Neural progenitor cell (in vitro differentiated cells): ENCODE measurements at regions not wholly inside any gene's neighbourhood (a gene's known extent, or its start where the extent isn't known, plus 50 kb on each side); places are given as distances from the start of the nearest gene placed in this dataset.

Experiments
- DNase-seq: peaks from one replicate; pipeline ENCODE4 v3.0.0-alpha.2; 2016; ENCODE audit warnings: low spot score
- H2AFZ ChIP-seq: fragments of 200-600 bp; sonication (generic); replicated peaks from 2 replicates; pipeline ENCODE4 v1.6.1; 2016; ENCODE audit warnings: antibody characterized with exemption
- H3F3A ChIP-seq: fragments of 200-600 bp; sonication (generic); 2 replicates; pipeline ENCODE4 v1.6.1; 2016; ENCODE audit warnings: antibody characterized with exemption, low read depth
- H3K27ac ChIP-seq: fragments of 200-600 bp; sonication (generic); 2 replicates; pipeline ENCODE4 v1.5.1; 2016; ENCODE audit warnings: mild to moderate bottlenecking
- H3K27me3 ChIP-seq: fragments of 200-600 bp; sonication (generic); 2 replicates; pipeline ENCODE4 v1.6.1; 2016; ENCODE audit warnings: mild to moderate bottlenecking, moderate library complexity
- H3K36me3 ChIP-seq: fragments of 200-600 bp; sonication (generic); 2 replicates; pipeline ENCODE4 v1.5.1; 2016
- H3K4me1 ChIP-seq: fragments of 200-600 bp; sonication (generic); 2 replicates; pipeline ENCODE4 v1.6.1; 2016; ENCODE audit warnings: mixed run types
- H3K4me2 ChIP-seq: fragments of 200-600 bp; sonication (generic); 2 replicates; pipeline ENCODE4 v1.6.1; 2016
- H3K4me3 ChIP-seq: fragments of 200-600 bp; sonication (generic); 2 replicates; pipeline ENCODE4 v1.5.1; 2016
- H3K79me2 ChIP-seq: fragments of 200-600 bp; sonication (generic); 2 replicates; pipeline ENCODE4 v1.6.1; 2016; ENCODE audit warnings: low read depth
- H3K9ac ChIP-seq: fragments of 200-600 bp; sonication (generic); 2 replicates; pipeline ENCODE4 v1.6.1; 2016
- H3K9me3 ChIP-seq: fragments of 200-600 bp; sonication (generic); 2 replicates; pipeline ENCODE4 v1.5.1; 2016; ENCODE audit warnings: low read depth
- H4K20me1 ChIP-seq: fragments of 200-600 bp; sonication (generic); 2 replicates; pipeline ENCODE4 v1.6.1; 2016; ENCODE audit warnings: low read depth
- H3K27ac Mint-ChIP-seq: 3 replicates; pipeline ENCODE4 v1.8.0; 2021; ENCODE audit warnings: mixed read lengths
- H3K27me3 Mint-ChIP-seq: 2 replicates; pipeline ENCODE4 v1.8.0; 2022; ENCODE audit warnings: low read depth, mild to moderate bottlenecking, inconsistent platforms, moderate library complexity, mixed read lengths; ENCODE audit not compliant: insufficient read depth
- H3K36me3 Mint-ChIP-seq: 3 replicates; pipeline ENCODE4 v1.8.0; 2021; ENCODE audit warnings: mixed read lengths
- H3K4me1 Mint-ChIP-seq: 3 replicates; pipeline ENCODE4 v1.8.0; 2021; ENCODE audit warnings: mixed read lengths
- H3K4me3 Mint-ChIP-seq: 3 replicates; pipeline ENCODE4 v1.8.0; 2021; ENCODE audit warnings: mild to moderate bottlenecking, moderate library complexity, mixed read lengths
- H3K9me3 Mint-ChIP-seq: 3 replicates; pipeline ENCODE4 v1.8.0; 2020; ENCODE audit warnings: mixed read lengths
- CTCF ChIP-seq: fragments of 200-600 bp; sonication (generic); IDR thresholded peaks from 2 replicates; pipeline ENCODE4 v1.5.1; 2017; ENCODE audit warnings: antibody characterized with exemption, mild to moderate bottlenecking
- EZH2 ChIP-seq: fragments of 200-600 bp; sonication (generic); IDR thresholded peaks from 2 replicates; pipeline ENCODE4 v1.6.1; 2017; ENCODE audit warnings: antibody characterized with exemption, mild to moderate bottlenecking, moderate library complexity
- EZH2phosphoT487 ChIP-seq: fragments of 200-600 bp; sonication (generic); IDR thresholded peaks from 2 replicates; pipeline ENCODE4 v1.6.1; 2017; ENCODE audit warnings: antibody characterized with exemption

- Histone ChIP-seq H3K9ac (no peak overlapping the region), H3K4me2 (no peak overlapping the region), H4K20me1 (no peaks in the 10 kb centered on the region), H3K36me3 (no peaks in the 10 kb centered on the region), H3K79me2 (no peaks in the 10 kb centered on the region), H3K4me3 (no peak overlapping the region), H3K9me3 (no peaks in the 10 kb centered on the region), H3F3A (no peaks in the 10 kb centered on the region), H3K4me1 (peaks cover 11% of the 10 kb centered on the region), H3K27ac (no peak overlapping the region), H3K27me3 (no peaks in the 10 kb centered on the region), H2AFZ (no peak overlapping the region)
- TF ChIP-seq CTCF, result no peak
- TF ChIP-seq EZH2, result no peak
- no peak for TF ChIP-seq EZH2phosphoT487
- no peak for DNase-seq
- Mint-ChIP-seq H3K4me3 (no peak overlapping the region), H3K27ac (no peak overlapping the region), H3K4me1 (peaks cover 25% of the 10 kb centered on the region), H3K9me3 (no peaks in the 10 kb centered on the region), H3K27me3 (peaks cover 1% of the 10 kb centered on the region), H3K36me3 (no peaks in the 10 kb centered on the region)
Observed at GRCh38 chr5:54616518-54617220, 99.1 kb downstream of the SNX18 start.

DNA sequence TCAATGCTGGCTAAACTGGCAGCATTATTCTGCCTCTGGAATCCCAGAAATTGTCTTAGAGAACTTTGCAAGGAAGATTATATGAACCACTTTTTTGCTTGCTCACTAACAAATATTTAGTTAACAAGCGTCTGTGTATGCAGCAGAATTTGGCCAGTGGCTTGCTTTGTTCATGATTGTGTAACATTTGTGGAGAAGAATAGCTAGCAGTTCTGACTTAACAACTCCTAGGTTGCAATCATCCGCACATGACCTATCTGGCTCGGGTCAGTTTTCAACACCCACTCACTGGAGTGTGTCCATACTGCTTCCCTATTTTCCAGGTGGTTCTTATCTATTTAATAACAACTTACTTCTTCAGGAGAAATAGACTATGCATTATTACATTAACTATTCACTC is 98.5 kb downstream of the SNX18 start:
- Mint-ChIP-seq H3K9me3 (no peaks in the 10 kb centered on the region), H3K27ac (no peak overlapping the region), H3K4me1 (peaks cover 19% of the 10 kb centered on the region), H3K27me3 (peaks cover 3% of the 10 kb centered on the region), H3K36me3 (no peaks in the 10 kb centered on the region), H3K4me3 (no peak overlapping the region)
- Histone ChIP-seq H3K4me1 (peaks cover 7% of the 10 kb centered on the region), H3K4me2 (no peak overlapping the region), H4K20me1 (no peaks in the 10 kb centered on the region), H3K27ac (no peak overlapping the region), H3K9ac (no peak overlapping the region), H3K79me2 (no peaks in the 10 kb centered on the region), H3K27me3 (no peaks in the 10 kb centered on the region), H3K9me3 (no peaks in the 10 kb centered on the region), H3K4me3 (no peak overlapping the region), H3F3A (no peaks in the 10 kb centered on the region), H2AFZ (no peak overlapping the region), H3K36me3 (no peaks in the 10 kb centered on the region)
- no peak for TF ChIP-seq EZH2phosphoT487
- no peak for TF ChIP-seq CTCF
- no peak for TF ChIP-seq EZH2
- no peak for DNase-seq

DNA sequence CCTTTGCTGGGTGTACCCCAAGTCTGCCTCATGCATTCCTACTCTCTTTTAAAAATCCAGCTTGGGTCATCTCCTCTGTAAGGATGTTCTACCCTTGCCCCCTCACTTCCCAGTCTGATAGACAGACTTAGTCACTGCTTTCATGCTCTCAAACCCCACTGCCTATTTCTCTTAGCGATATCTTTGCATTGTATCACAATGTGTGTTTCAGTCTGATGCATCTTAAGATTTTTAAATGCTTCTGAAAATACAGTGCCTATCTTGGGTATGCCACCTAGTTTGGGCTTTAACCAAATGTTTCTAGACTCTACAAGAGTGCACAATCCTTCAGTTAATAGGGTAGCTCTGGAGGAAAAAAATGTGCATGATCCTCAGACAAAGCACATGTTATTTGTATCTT is 97.8 kb downstream of the SNX18 start:
- Histone ChIP-seq H3K9me3 (no peaks in the 10 kb centered on the region), H3K79me2 (no peaks in the 10 kb centered on the region), H3K4me1 (peaks cover 7% of the 10 kb centered on the region), H3K27me3 (no peaks in the 10 kb centered on the region), H2AFZ (no peak overlapping the region), H3K36me3 (no peaks in the 10 kb centered on the region), H3K27ac (no peak overlapping the region), H4K20me1 (no peaks in the 10 kb centered on the region), H3K4me3 (no peak overlapping the region), H3K4me2 (no peak overlapping the region), H3K9ac (no peak overlapping the region), H3F3A (no peaks in the 10 kb centered on the region)
- H3K27ac Mint-ChIP-seq, result no peak overlapping the region
- TF ChIP-seq EZH2 (no peak), CTCF (no peak), EZH2phosphoT487 (no peak)
- no peak overlapping the region for H3K4me3 Mint-ChIP-seq
- no peaks in the 10 kb centered on the region for H3K36me3 Mint-ChIP-seq
- H3K9me3 Mint-ChIP-seq, result no peaks in the 10 kb centered on the region
- peaks cover 3% of the 10 kb centered on the region for H3K27me3 Mint-ChIP-seq
- no peak for DNase-seq
- peaks cover 13% of the 10 kb centered on the region for H3K4me1 Mint-ChIP-seq
